Large intestine (tissue), 3 donors: ENCODE measurements at regions not wholly inside any gene's neighbourhood (a gene's known extent, or its start where the extent isn't known, plus 50 kb on each side); places are given as distances from the start of the nearest gene placed in this dataset.
A peak's percentile ranks its signal among the peaks of the same experiment; 100 is the strongest.

Experiments
- DNase-seq, 2 donors: peaks; one replicate each; pipeline versions ENCODE4 v3.0.0 to v3.0.0-alpha.2; 2013
- H3K27ac ChIP-seq: one replicate; pipeline ENCODE4 v1.5.1; 2013; ENCODE audit warnings: low read length
- H3K27me3 ChIP-seq: 2 replicates; pipeline ENCODE4 v1.6.1; 2013; ENCODE audit warnings: low read length; ENCODE audit not compliant: control insufficient read depth, insufficient read depth
- H3K36me3 ChIP-seq: 2 replicates; pipeline ENCODE4 v1.6.1; 2013; ENCODE audit warnings: low read length; ENCODE audit not compliant: control insufficient read depth, insufficient read depth
- H3K4me1 ChIP-seq: one replicate; pipeline ENCODE4 v1.6.1; 2013; ENCODE audit warnings: low read length; ENCODE audit not compliant: control insufficient read depth, insufficient read depth
- H3K4me3 ChIP-seq: one replicate; pipeline ENCODE4 v1.5.1; 2013; ENCODE audit warnings: low read length
- H3K9me3 ChIP-seq: one replicate; pipeline ENCODE4 v1.6.1; 2013; ENCODE audit warnings: mild to moderate bottlenecking, low read depth, low read length, moderate library complexity; ENCODE audit not compliant: control insufficient read depth
- WGBS: methylation state at CpG from one replicate; pipeline ENCODE4 v1.1.5; 2013; ENCODE audit warnings: low lambda C conversion rate; ENCODE audit not compliant: insufficient coverage; 5-methylcytosine and 5-hydroxymethylcytosine counted together

GRCh38 chr9:86546712-86547111, 192.5 kb upstream of the TUT7 start:
- Histone ChIP-seq H3K9me3 (no peaks in the 10 kb centered on the region), H3K4me1 (no peaks in the 10 kb centered on the region), H3K27me3 (peaks cover 6% of the 10 kb centered on the region), H3K4me3 (no peak overlapping the region), H3K36me3 (no peaks in the 10 kb centered on the region), H3K27ac (no peak overlapping the region)
- DNase-seq, result no peak
- 100% methylated on average over 1 of the region's 5 CpGs for WGBS

- H3K27ac ChIP-seq, result no peak overlapping the region
- no peak overlapping the region for H3K4me3 ChIP-seq
- H3K27me3 ChIP-seq, result peaks cover 6% of the 10 kb centered on the region
- H3K9me3 ChIP-seq, result no peaks in the 10 kb centered on the region
- H3K36me3 ChIP-seq, result no peaks in the 10 kb centered on the region
- H3K4me1 ChIP-seq, result no peaks in the 10 kb centered on the region
- WGBS, result 100% methylated on average over 1 of the region's 2 CpGs
- DNase-seq, result no peak
Observed at GRCh38 chr9:86545090-86545489, 190.9 kb upstream of the TUT7 start.

DNA sequence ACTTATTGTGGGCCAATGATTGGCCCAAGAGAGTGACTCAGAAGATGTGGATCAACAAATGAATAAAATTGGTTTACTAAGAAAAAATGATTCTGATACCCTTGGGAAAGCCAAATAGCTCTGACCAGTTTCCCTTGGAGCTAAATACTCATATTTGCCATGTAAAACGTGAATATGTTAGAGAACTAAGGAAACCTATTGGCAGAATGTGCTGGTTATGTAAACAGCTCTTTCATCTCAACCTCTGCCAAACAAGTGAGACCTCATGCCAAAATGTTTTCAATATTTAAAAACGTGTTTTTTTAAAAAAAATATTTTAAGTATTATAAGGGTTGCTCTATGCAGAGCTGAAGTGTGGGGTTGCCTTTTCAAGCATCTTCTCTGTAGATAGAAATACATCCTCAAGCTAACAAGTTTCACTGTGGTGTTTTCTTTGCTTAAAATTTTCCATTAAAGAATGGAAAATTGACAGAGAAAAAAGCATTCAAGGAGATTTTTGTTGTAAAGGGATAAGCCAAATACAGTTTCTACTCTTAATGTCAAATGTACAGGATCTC, 186.9 kb upstream of the TUT7 start:
- H3K9me3 ChIP-seq, result no peaks in the 10 kb centered on the region
- no peaks in the 10 kb centered on the region for H3K27me3 ChIP-seq
- DNase-seq, result no peak
- 71% methylated on average over 1 of the region's 2 CpGs for WGBS
- no peaks in the 10 kb centered on the region for H3K4me1 ChIP-seq
- no peak overlapping the region for H3K4me3 ChIP-seq
- H3K27ac ChIP-seq, result no peak overlapping the region
- H3K36me3 ChIP-seq, result no peaks in the 10 kb centered on the region

DNA sequence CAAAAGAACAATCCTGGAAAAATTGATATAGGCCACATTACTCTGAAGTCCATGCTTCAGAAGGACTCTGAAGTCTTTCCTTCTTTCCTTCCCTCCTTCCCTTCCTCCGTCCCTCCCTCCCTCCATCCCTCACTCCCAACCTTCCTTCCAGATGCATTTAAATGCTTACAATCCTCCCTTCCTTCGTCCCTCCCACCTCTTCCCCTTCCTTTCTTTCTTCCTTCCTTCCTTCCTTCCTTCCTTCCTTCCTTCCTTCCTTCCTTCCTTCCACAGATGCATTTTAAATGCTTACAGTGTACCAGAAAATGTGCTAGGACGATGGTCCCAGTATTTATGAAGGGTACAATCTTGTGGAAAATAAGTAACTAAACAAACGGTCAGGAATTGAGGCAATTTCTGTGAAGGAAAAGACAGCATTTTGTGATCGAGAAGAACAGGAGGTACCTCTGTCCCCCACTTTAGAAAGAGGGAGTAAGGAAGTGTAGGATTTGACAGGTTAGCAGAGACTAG, 181.3 kb upstream of the TUT7 start:
- Histone ChIP-seq H3K4me1 (no peaks in the 10 kb centered on the region), H3K4me3 (no peak overlapping the region), H3K36me3 (no peaks in the 10 kb centered on the region), H3K27ac (no peak overlapping the region), H3K9me3 (no peaks in the 10 kb centered on the region), H3K27me3 (no peaks in the 10 kb centered on the region)
- DNase-seq, result no peak
- 89% methylated on average over 5 of the region's 5 CpGs for WGBS

GRCh38 chr9:86534572-86535258, 180.5 kb upstream of the TUT7 start:
- Histone ChIP-seq H3K27me3 (no peaks in the 10 kb centered on the region), H3K27ac (no peak overlapping the region), H3K9me3 (no peaks in the 10 kb centered on the region), H3K4me1 (no peaks in the 10 kb centered on the region), H3K4me3 (no peak overlapping the region), H3K36me3 (no peaks in the 10 kb centered on the region)
- peak in 1 of 2 donors; percentile 8 for DNase-seq
- 100% methylated on average over 1 of the region's 4 CpGs for WGBS

- Histone ChIP-seq H3K36me3 (no peaks in the 10 kb centered on the region), H3K9me3 (no peaks in the 10 kb centered on the region), H3K27ac (no peak overlapping the region), H3K27me3 (no peaks in the 10 kb centered on the region), H3K4me1 (no peaks in the 10 kb centered on the region), H3K4me3 (no peak overlapping the region)
- 100% methylated on average over 1 of the region's 4 CpGs for WGBS
- DNase-seq, result no peak
Observed at GRCh38 chr9:86531971-86532640, 177.9 kb upstream of the TUT7 start.

DNA sequence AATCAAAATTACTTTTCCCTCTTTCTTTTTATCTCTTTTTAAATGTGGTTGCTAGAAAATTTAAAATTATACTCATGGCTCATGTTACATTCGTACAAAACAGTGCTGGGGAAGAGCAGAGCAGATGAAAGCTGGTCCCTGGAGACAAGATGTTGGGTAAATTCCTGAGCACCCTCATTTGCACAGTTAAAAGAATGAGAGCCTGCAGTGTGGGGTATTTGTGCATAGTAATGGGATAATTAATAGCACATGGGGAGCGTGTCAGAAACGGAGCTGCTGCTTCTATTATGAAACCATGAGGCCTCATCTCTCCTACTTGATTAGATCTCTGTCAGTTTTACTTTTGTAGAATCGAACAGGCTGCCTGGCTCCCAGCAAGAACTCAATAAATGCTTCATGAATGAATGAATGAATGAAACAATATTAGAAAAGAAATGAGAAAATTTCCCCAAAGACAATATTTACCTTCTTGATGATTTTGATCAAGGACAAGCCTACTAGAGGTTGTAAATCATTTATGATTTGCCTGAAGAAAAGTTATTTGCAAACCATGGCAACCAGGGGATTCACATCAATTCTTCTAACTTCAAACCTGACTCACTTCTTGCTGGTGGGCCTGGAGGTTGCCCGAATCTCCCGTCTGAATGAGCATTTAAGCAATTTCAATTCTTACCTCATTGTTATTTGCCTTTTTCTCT, 177.2 kb upstream of the TUT7 start:
- Histone ChIP-seq H3K9me3 (no peaks in the 10 kb centered on the region), H3K36me3 (no peaks in the 10 kb centered on the region), H3K4me1 (no peaks in the 10 kb centered on the region), H3K27me3 (peaks cover 4% of the 10 kb centered on the region), H3K27ac (no peak overlapping the region), H3K4me3 (no peak overlapping the region)
- WGBS, result 87% methylated on average over 3 of the region's 6 CpGs
- no peak for DNase-seq

- Histone ChIP-seq H3K4me3 (no peak overlapping the region), H3K4me1 (no peaks in the 10 kb centered on the region)
Observed at GRCh38 chr9:86529496-86530275, 175.5 kb upstream of the TUT7 start.

GRCh38 chr9:86526021-86526420, 171.8 kb upstream of the TUT7 start:
- WGBS, result no CpG with 5 or more reads among the region's 6 CpGs
- no peaks in the 10 kb centered on the region for H3K4me1 ChIP-seq
- H3K36me3 ChIP-seq, result no peaks in the 10 kb centered on the region
- H3K27ac ChIP-seq, result no peak overlapping the region
- H3K27me3 ChIP-seq, result peaks cover 4% of the 10 kb centered on the region
- no peaks in the 10 kb centered on the region for H3K9me3 ChIP-seq
- no peak overlapping the region for H3K4me3 ChIP-seq
- DNase-seq, result no peak

More at GRCh38 chr9:86529496-86530275, 175.5 kb upstream of the TUT7 start:
- H3K27me3 ChIP-seq, result peaks cover 4% of the 10 kb centered on the region
- H3K36me3 ChIP-seq, result no peaks in the 10 kb centered on the region
- WGBS, result no CpG with 5 or more reads among the region's 4 CpGs
- H3K27ac ChIP-seq, result no peak overlapping the region
- H3K9me3 ChIP-seq, result no peaks in the 10 kb centered on the region
- no peak for DNase-seq

GRCh38 chr9:86525182-86525581, 171.0 kb upstream of the TUT7 start:
- H3K27ac ChIP-seq, result no peak overlapping the region
- DNase-seq, result no peak
- peaks cover 4% of the 10 kb centered on the region for H3K27me3 ChIP-seq
- H3K36me3 ChIP-seq, result no peaks in the 10 kb centered on the region
- no peaks in the 10 kb centered on the region for H3K4me1 ChIP-seq
- no peaks in the 10 kb centered on the region for H3K9me3 ChIP-seq
- 60% methylated on average over 1 of the region's 5 CpGs for WGBS
- no peak overlapping the region for H3K4me3 ChIP-seq
